LoVo (cell line): ENCODE measurements at regions not wholly inside any gene's neighbourhood (a gene's known extent, or its start where the extent isn't known, plus 50 kb on each side); places are given as distances from the start of the nearest gene placed in this dataset.

Experiments
- DNase-seq: peaks from one replicate; pipeline ENCODE4 v3.0.0-alpha.2; 2016; ENCODE audit warnings: low spot score

GRCh38 chr3:87329065-87329464, 52.7 kb upstream of the POU1F1 start:
- no peak for DNase-seq
